Osteocyte (in vitro differentiated cells): ENCODE measurements at regions not wholly inside any gene's neighbourhood (a gene's known extent, or its start where the extent isn't known, plus 50 kb on each side); places are given as distances from the start of the nearest gene placed in this dataset.

Source experiments
- DNase-seq: peaks from one replicate; pipeline ENCODE4 v3.0.0; 2021; ENCODE audit warnings: mixed read lengths; ENCODE audit not compliant: unreplicated experiment; ENCODE audit errors: extremely low spot score
- H3K27ac Mint-ChIP-seq: one replicate; pipeline ENCODE4 v1.8.0; 2021; ENCODE audit warnings: mild to moderate bottlenecking, mixed read lengths; ENCODE audit not compliant: unreplicated experiment
- H3K27me3 Mint-ChIP-seq: one replicate; pipeline ENCODE4 v1.8.0; 2021; ENCODE audit warnings: mixed read lengths; ENCODE audit not compliant: unreplicated experiment
- H3K36me3 Mint-ChIP-seq: one replicate; pipeline ENCODE4 v1.8.0; 2021; ENCODE audit warnings: mixed read lengths; ENCODE audit not compliant: unreplicated experiment
- H3K4me1 Mint-ChIP-seq: one replicate; pipeline ENCODE4 v1.8.0; 2021; ENCODE audit warnings: mixed read lengths; ENCODE audit not compliant: unreplicated experiment
- H3K4me3 Mint-ChIP-seq: one replicate; pipeline ENCODE4 v1.8.0; 2021; ENCODE audit warnings: mild to moderate bottlenecking, moderate library complexity, mixed read lengths; ENCODE audit not compliant: unreplicated experiment
- H3K9me3 Mint-ChIP-seq: one replicate; pipeline ENCODE4 v1.8.0; 2021; ENCODE audit warnings: mixed read lengths; ENCODE audit not compliant: unreplicated experiment
- CTCF ChIP-seq: fragments of 200-600 bp; sonication (generic); IDR thresholded peaks from 2 replicates; pipeline ENCODE4 v1.5.0; 2021; ENCODE audit warnings: antibody characterized with exemption, mild to moderate bottlenecking, moderate library complexity

GRCh38 chr4:114476310-114476709 lies 122.3 kb upstream of the UGT8 start:
- no peaks in the 10 kb centered on the region for H3K4me1 Mint-ChIP-seq
- H3K9me3 Mint-ChIP-seq = no peaks in the 10 kb centered on the region
- peaks cover 36% of the 10 kb centered on the region for H3K27me3 Mint-ChIP-seq
- TF ChIP-seq CTCF = no peak
- H3K36me3 Mint-ChIP-seq = no peaks in the 10 kb centered on the region
- no peak overlapping the region for H3K27ac Mint-ChIP-seq
- no peak overlapping the region for H3K4me3 Mint-ChIP-seq
- DNase-seq = no peak

GRCh38 chr4:114479595-114479994 lies 119.0 kb upstream of the UGT8 start:
- H3K27me3 Mint-ChIP-seq = peaks cover 34% of the 10 kb centered on the region
- DNase-seq = no peak
- H3K4me1 Mint-ChIP-seq = no peaks in the 10 kb centered on the region
- no peak overlapping the region for H3K27ac Mint-ChIP-seq
- no peak overlapping the region for H3K4me3 Mint-ChIP-seq
- H3K9me3 Mint-ChIP-seq = no peaks in the 10 kb centered on the region
- no peak for TF ChIP-seq CTCF
- no peaks in the 10 kb centered on the region for H3K36me3 Mint-ChIP-seq

GRCh38 chr4:114481856-114482255 lies 116.8 kb upstream of the UGT8 start:
- Mint-ChIP-seq H3K9me3 (no peaks in the 10 kb centered on the region), H3K27me3 (peaks cover 30% of the 10 kb centered on the region), H3K27ac (no peak overlapping the region), H3K36me3 (no peaks in the 10 kb centered on the region), H3K4me3 (no peak overlapping the region), H3K4me1 (no peaks in the 10 kb centered on the region)
- DNase-seq = no peak
- no peak for TF ChIP-seq CTCF

- Mint-ChIP-seq H3K27ac (no peak overlapping the region), H3K27me3 (peaks cover 8% of the 10 kb centered on the region), H3K9me3 (no peaks in the 10 kb centered on the region), H3K36me3 (no peaks in the 10 kb centered on the region), H3K4me1 (no peaks in the 10 kb centered on the region), H3K4me3 (no peak overlapping the region)
- DNase-seq = no peak
- TF ChIP-seq CTCF = no peak
Observed at GRCh38 chr4:114487101-114487500, 111.5 kb upstream of the UGT8 start.

GRCh38 chr4:114488301-114488982 lies 110.2 kb upstream of the UGT8 start:
- Mint-ChIP-seq H3K4me3 (no peak overlapping the region), H3K27ac (no peak overlapping the region), H3K9me3 (peaks cover 3% of the 10 kb centered on the region), H3K4me1 (no peaks in the 10 kb centered on the region), H3K36me3 (no peaks in the 10 kb centered on the region), H3K27me3 (peaks cover 8% of the 10 kb centered on the region)
- DNase-seq = no peak
- no peak for TF ChIP-seq CTCF
